ENCODE measurements at regions not wholly inside any gene's neighbourhood (a gene's known extent, or its start where the extent isn't known, plus 50 kb on each side); places are given as distances from the start of the nearest gene placed in this dataset.

DNA sequence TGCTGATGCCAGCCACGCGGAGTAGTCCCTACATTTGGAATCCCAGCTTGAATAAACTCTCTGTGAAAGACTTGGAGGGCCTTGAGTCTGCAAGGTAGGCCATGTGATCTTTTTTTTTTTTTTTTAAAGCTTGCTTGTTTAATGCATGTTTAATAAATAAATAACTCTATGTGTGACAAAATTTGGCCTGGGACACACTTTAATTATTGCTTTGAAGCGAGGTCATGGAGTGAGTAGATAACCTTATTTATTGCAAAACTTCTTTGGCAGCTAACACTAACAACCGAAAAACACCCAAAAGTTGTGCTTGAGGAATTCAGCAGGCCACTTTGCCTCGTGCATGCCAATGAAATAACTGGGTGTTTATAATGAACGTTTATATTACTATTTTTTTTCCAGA is 382.2 kb downstream of the FLRT2 start:
- H3K36me3 Mint-ChIP-seq (ENCODE audit: low read depth), result no peaks in the 10 kb centered on the region

DNA sequence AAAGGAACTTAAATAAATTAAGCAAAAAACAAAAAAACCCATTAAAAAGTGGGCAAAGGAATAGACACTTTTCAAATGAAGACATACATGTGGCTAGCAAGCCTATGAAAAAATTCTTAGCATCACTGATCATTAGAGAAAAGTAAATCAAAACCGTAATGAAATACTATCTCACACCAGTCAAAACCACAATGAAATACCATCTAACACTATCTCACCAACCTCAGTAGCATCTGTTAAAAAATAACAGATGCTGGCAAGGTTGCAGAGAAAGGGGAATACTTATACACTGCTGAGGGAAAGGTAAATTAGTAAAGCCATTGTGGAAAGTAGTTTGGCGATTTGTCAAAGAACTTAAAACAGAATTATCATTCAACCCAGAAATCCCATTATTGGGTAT is 381.1 kb downstream of the FLRT2 start:
- H3K36me3 Mint-ChIP-seq (ENCODE audit: low read depth), result no peaks in the 10 kb centered on the region
- no peak for TF ChIP-seq CTCF (IDR thresholded peaks at IDR 0.05)
- no peaks in the 10 kb centered on the region for H3K27me3 Mint-ChIP-seq (ENCODE audit: insufficient read depth)
- peaks cover 34% of the 10 kb centered on the region for H3K9me3 Mint-ChIP-seq
- no peak overlapping the region for H3K27ac Mint-ChIP-seq
- no peak overlapping the region for H3K4me3 Mint-ChIP-seq
- H3K4me1 Mint-ChIP-seq (ENCODE audit: low read depth), result no peaks in the 10 kb centered on the region
- no peak for DNase-seq

More for the DNA sequence above, 382.2 kb downstream of the FLRT2 start:
- no peak for DNase-seq
- no peak for TF ChIP-seq CTCF (IDR thresholded peaks at IDR 0.05)
- Mint-ChIP-seq H3K9me3 (peaks cover 30% of the 10 kb centered on the region), H3K4me3 (no peak overlapping the region), H3K4me1 (ENCODE audit: low read depth) (no peaks in the 10 kb centered on the region), H3K27ac (no peak overlapping the region), H3K27me3 (ENCODE audit: insufficient read depth) (no peaks in the 10 kb centered on the region)

DNA sequence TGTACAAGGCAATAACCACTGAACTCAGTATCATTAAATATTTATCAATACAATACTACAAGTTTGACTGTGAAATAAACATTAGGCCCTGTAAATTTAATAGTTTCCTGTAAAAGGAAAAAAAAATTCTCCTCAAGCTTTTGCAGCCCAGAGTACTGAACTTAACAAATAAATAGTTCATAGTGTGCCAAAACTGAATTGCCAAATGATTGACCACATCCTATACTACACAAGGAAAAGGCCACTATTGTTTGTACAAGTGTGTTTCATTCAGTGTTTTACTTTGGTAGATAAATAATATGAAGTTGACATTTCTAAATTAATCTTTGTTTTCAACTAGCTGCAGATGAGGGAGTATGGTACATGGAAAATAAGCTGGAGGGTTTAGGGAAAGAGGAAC is 379.6 kb downstream of the FLRT2 start:
- no peak for TF ChIP-seq CTCF (IDR thresholded peaks at IDR 0.05)
- Mint-ChIP-seq H3K27me3 (ENCODE audit: insufficient read depth) (no peaks in the 10 kb centered on the region), H3K36me3 (ENCODE audit: low read depth) (no peaks in the 10 kb centered on the region), H3K4me3 (no peak overlapping the region), H3K27ac (no peak overlapping the region), H3K4me1 (ENCODE audit: low read depth) (no peaks in the 10 kb centered on the region), H3K9me3 (peaks cover 37% of the 10 kb centered on the region)
- DNase-seq, result no peak

- Mint-ChIP-seq H3K36me3 (ENCODE audit: low read depth) (no peaks in the 10 kb centered on the region), H3K9me3 (peaks cover 54% of the 10 kb centered on the region), H3K4me3 (no peak overlapping the region), H3K27me3 (ENCODE audit: insufficient read depth) (no peaks in the 10 kb centered on the region), H3K27ac (no peak overlapping the region), H3K4me1 (ENCODE audit: low read depth) (no peaks in the 10 kb centered on the region)
- no peak for TF ChIP-seq CTCF (IDR thresholded peaks at IDR 0.05)
- no peak for DNase-seq
Observed at GRCh38 chr14:85907536-85907935, 377.6 kb downstream of the FLRT2 start.

DNA sequence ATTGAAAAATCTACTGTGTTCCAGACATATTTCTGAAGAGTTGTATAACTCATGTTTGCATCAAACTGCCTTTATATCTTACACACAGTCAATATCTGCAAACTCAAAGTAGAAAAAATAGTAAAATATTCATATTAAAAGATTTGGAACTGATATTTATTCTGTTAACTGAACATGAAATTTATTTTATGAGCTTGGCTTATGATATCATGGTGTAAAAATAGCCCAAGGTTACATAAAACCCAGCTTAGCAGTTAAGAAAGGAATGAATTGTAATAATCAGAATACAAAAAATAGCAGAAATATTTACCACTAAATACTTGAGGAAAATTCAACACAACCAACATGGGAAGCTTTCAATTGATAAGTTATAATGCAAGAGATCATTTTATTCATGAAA is 367.9 kb downstream of the FLRT2 start:
- Mint-ChIP-seq H3K9me3 (peaks cover 20% of the 10 kb centered on the region), H3K36me3 (ENCODE audit: low read depth) (0 out of 2 replicates have a peak, but pooled peaks cover 4% of the 10 kb centered on the region), H3K4me1 (ENCODE audit: low read depth) (no peaks in the 10 kb centered on the region), H3K4me3 (no peak overlapping the region), H3K27me3 (ENCODE audit: insufficient read depth) (no peaks in the 10 kb centered on the region), H3K27ac (no peak overlapping the region)
- no peak for DNase-seq
- no peak for TF ChIP-seq CTCF (IDR thresholded peaks at IDR 0.05)

- Mint-ChIP-seq H3K27me3 (ENCODE audit: insufficient read depth) (no peaks in the 10 kb centered on the region), H3K27ac (no peak overlapping the region), H3K9me3 (peaks cover 4% of the 10 kb centered on the region; the same call in 1 of the 2 replicates), H3K4me1 (ENCODE audit: low read depth) (no peaks in the 10 kb centered on the region), H3K4me3 (no peak overlapping the region), H3K36me3 (ENCODE audit: low read depth) (no peaks in the 10 kb centered on the region)
- no peak for DNase-seq
- no peak for TF ChIP-seq CTCF (IDR thresholded peaks at IDR 0.05)
Observed at GRCh38 chr14:85895603-85896002, 365.7 kb downstream of the FLRT2 start.
